ENCODE measurements at regions not wholly inside any gene's neighbourhood (a gene's known extent, or its start where the extent isn't known, plus 50 kb on each side); places are given as distances from the start of the nearest gene placed in this dataset.

DNA sequence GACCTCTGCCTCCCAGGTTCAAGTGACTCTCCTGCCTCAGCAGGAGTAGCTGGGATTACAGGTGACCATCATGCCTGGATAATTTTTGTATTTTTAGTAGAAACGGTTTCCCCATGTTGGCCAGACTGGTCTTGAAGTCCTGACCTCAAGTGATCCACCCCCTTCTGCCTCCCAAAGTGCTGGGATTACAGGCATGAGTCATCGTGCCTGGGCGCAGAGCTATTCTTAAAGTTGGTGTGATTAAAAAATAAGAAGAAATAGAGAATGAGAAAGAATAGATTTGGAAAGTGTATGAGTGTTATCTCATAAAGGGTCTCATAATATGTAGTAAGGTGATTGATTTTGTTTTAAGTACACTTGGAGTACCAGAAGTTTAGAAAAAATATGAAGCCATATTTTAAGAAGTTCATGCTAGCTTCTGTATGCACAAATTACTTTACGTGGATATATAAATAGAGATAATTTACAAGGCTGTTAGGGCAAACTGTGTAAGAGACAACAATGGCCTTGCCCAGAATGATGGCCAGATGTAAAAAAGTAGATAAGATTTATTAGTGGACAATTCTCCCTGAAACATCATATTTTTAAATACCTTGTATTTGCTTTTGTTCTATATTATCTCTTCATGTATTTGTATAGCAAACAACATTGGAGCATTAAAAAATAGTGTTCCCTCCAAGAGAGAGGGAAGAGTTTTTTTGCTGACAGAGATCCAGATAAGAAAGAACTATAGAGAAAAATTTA lies 1108.5 kb downstream of the SLC16A7 start:
- no peak for TF ChIP-seq POLR2AphosphoS5 (IDR thresholded peaks at IDR 0.05; ENCODE audit: low read depth, low read length)
- TF ChIP-seq SPI1 (IDR thresholded peaks at IDR 0.05; ENCODE audit: low read depth, low read length) = no peak
- TF ChIP-seq POLR2A (IDR thresholded peaks at IDR 0.05; ENCODE audit: low read depth, low read length) = no peak
